SK-N-SH treated with all-trans-retinoic acid at 6 μM for 48 hours (cell line): ENCODE measurements at regions not wholly inside any gene's neighbourhood (a gene's known extent, or its start where the extent isn't known, plus 50 kb on each side); places are given as distances from the start of the nearest gene placed in this dataset.

Experiments
- ATAC-seq: fragments of 200-7000 bp; cut with Tn5 transposase; 3 replicates; pipeline ENCODE4 v1.9.1; 2020; ENCODE audit warnings: mild to moderate bottlenecking, moderate library complexity
- ARNTL ChIP-seq: fragments of 450-650 bp; formaldehyde crosslinking; IDR thresholded peaks from 2 replicates; pipeline ENCODE4 v1.5.0; 2020; ENCODE audit warnings: low read depth, mild to moderate bottlenecking, moderate library complexity, borderline replicate concordance
- BACH2 ChIP-seq: fragments of 250-450 bp; sonication (Bioruptor Pico); IDR thresholded peaks from 2 replicates; pipeline ENCODE4 v1.9.0; 2021; ENCODE audit warnings: mild to moderate bottlenecking, borderline replicate concordance
- ESRRG ChIP-seq: fragments of 250-450 bp; sonication (Bioruptor Pico); IDR thresholded peaks from 2 replicates; pipeline ENCODE4 v1.6.1; 2021; ENCODE audit warnings: mild to moderate bottlenecking
- GLIS3 ChIP-seq: fragments of 250-450 bp; sonication (Bioruptor Pico); IDR thresholded peaks from 2 replicates; pipeline ENCODE4 v1.5.0; 2020; ENCODE audit warnings: mild to moderate bottlenecking, moderate library complexity
- ISL1 ChIP-seq: fragments of 250-450 bp; sonication (Bioruptor Pico); IDR thresholded peaks from 2 replicates; pipeline ENCODE4 v2.1.2; 2022; ENCODE audit warnings: mild to moderate bottlenecking, moderate library complexity
- OSR1 ChIP-seq: fragments of 250-450 bp; sonication (Bioruptor Pico); IDR thresholded peaks from 2 replicates; pipeline ENCODE4 v1.8.0; 2022; ENCODE audit warnings: moderate library complexity, mild to moderate bottlenecking, inconsistent platforms
- POU6F1 ChIP-seq: fragments of 250-450 bp; sonication (Bioruptor Pico); IDR thresholded peaks from 2 replicates; pipeline ENCODE4 v1.8.0; 2021; ENCODE audit warnings: low read depth, mild to moderate bottlenecking, moderate library complexity, borderline replicate concordance
- RARB ChIP-seq: fragments of 250-450 bp; sonication (Bioruptor Pico); IDR thresholded peaks from 2 replicates; pipeline ENCODE4 v1.8.0; 2021; ENCODE audit warnings: mild to moderate bottlenecking, moderate library complexity
- SNAI2 ChIP-seq: fragments of 250-450 bp; sonication (Bioruptor Pico); IDR thresholded peaks from 2 replicates; pipeline ENCODE4 v1.5.0; 2020; ENCODE audit warnings: mild to moderate bottlenecking, moderate library complexity
- TCF4 ChIP-seq: fragments of 250-450 bp; sonication (Bioruptor Pico); IDR thresholded peaks from 2 replicates; pipeline ENCODE4 v1.8.0; 2021; ENCODE audit warnings: mild to moderate bottlenecking, moderate library complexity, borderline replicate concordance
- TOX ChIP-seq: fragments of 250-450 bp; sonication (Bioruptor Pico); IDR thresholded peaks from 2 replicates; pipeline ENCODE4 v1.8.0; 2021; ENCODE audit warnings: mild to moderate bottlenecking, moderate library complexity, borderline replicate concordance
- ZC3H10 ChIP-seq: fragments of 250-450 bp; sonication (Bioruptor Pico); IDR thresholded peaks from 2 replicates; pipeline ENCODE4 v1.5.1; 2021; ENCODE audit warnings: mild to moderate bottlenecking, moderate library complexity
- ZFP3 ChIP-seq: fragments of 250-450 bp; sonication (Bioruptor Pico); IDR thresholded peaks from 2 replicates; pipeline ENCODE4 v1.5.0; 2020; ENCODE audit warnings: mild to moderate bottlenecking, moderate library complexity
- ZNF565 ChIP-seq: fragments of 450-650 bp; formaldehyde crosslinking; conservative IDR thresholded peaks from 2 replicates; pipeline ENCODE4 v1.5.0; 2020; ENCODE audit warnings: low read depth, mild to moderate bottlenecking, moderate library complexity
- ZNF70 ChIP-seq: fragments of 450-650 bp; formaldehyde crosslinking; IDR thresholded peaks from 2 replicates; pipeline ENCODE4 v1.5.0; 2020; ENCODE audit warnings: mild to moderate bottlenecking, moderate library complexity
- ZNF8 ChIP-seq: fragments of 450-650 bp; formaldehyde crosslinking; IDR thresholded peaks from 2 replicates; pipeline ENCODE4 v1.5.0; 2020; ENCODE audit warnings: mild to moderate bottlenecking, moderate library complexity
- TF ChIP-seq, protein P1 (sequence below): fragments of 250-450 bp; sonication (Bioruptor Pico); IDR thresholded peaks from 2 replicates; pipeline ENCODE4 v1.5.1; 2021; ENCODE audit warnings: mild to moderate bottlenecking, moderate library complexity
- TF ChIP-seq, protein P2 (sequence below): fragments of 250-450 bp; sonication (Bioruptor Pico); IDR thresholded peaks from 2 replicates; pipeline ENCODE4 v1.5.1; 2020; ENCODE audit warnings: low read depth, mild to moderate bottlenecking, moderate library complexity
- TF ChIP-seq, protein P3 (sequence below): fragments of 250-450 bp; sonication (Bioruptor Pico); IDR thresholded peaks from 2 replicates; pipeline ENCODE4 v1.5.0; 2020; ENCODE audit warnings: mild to moderate bottlenecking, moderate library complexity

- TF ChIP-seq TCF4 (CRISPR knock-in tag) (peak; percentile 88), SNAI2 (CRISPR knock-in tag) (no peak), ARNTL (no peak), ESRRG (CRISPR knock-in tag) (no peak), ZNF565 (no peak), RARB (no peak), ZNF8 (CRISPR knock-in tag) (no peak), TOX (CRISPR knock-in tag) (no peak), ISL1 (CRISPR knock-in tag) (peak; percentile 46; the same call in 1 of the 2 replicates), OSR1 (CRISPR knock-in tag) (no peak), BACH2 (CRISPR knock-in tag) (no peak), ZC3H10 (CRISPR knock-in tag) (no peak), ZNF70 (CRISPR knock-in tag) (no peak), POU6F1 (CRISPR knock-in tag) (no peak), GLIS3 (no peak)
- TF ChIP-seq, protein P1, sequence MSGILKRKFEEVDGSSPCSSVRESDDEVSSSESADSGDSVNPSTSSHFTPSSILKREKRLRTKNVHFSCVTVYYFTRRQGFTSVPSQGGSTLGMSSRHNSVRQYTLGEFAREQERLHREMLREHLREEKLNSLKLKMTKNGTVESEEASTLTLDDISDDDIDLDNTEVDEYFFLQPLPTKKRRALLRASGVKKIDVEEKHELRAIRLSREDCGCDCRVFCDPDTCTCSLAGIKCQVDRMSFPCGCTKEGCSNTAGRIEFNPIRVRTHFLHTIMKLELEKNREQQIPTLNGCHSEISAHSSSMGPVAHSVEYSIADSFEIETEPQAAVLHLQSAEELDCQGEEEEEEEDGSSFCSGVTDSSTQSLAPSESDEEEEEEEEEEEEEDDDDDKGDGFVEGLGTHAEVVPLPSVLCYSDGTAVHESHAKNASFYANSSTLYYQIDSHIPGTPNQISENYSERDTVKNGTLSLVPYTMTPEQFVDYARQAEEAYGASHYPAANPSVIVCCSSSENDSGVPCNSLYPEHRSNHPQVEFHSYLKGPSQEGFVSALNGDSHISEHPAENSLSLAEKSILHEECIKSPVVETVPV (CRISPR knock-in tag): no peak
- TF ChIP-seq, protein P2, sequence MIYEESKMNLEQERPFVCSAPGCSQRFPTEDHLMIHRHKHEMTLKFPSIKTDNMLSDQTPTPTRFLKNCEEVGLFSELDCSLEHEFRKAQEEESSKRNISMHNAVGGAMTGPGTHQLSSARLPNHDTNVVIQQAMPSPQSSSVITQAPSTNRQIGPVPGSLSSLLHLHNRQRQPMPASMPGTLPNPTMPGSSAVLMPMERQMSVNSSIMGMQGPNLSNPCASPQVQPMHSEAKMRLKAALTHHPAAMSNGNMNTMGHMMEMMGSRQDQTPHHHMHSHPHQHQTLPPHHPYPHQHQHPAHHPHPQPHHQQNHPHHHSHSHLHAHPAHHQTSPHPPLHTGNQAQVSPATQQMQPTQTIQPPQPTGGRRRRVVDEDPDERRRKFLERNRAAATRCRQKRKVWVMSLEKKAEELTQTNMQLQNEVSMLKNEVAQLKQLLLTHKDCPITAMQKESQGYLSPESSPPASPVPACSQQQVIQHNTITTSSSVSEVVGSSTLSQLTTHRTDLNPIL (CRISPR knock-in tag): no peak
- TF ChIP-seq, protein P3, sequence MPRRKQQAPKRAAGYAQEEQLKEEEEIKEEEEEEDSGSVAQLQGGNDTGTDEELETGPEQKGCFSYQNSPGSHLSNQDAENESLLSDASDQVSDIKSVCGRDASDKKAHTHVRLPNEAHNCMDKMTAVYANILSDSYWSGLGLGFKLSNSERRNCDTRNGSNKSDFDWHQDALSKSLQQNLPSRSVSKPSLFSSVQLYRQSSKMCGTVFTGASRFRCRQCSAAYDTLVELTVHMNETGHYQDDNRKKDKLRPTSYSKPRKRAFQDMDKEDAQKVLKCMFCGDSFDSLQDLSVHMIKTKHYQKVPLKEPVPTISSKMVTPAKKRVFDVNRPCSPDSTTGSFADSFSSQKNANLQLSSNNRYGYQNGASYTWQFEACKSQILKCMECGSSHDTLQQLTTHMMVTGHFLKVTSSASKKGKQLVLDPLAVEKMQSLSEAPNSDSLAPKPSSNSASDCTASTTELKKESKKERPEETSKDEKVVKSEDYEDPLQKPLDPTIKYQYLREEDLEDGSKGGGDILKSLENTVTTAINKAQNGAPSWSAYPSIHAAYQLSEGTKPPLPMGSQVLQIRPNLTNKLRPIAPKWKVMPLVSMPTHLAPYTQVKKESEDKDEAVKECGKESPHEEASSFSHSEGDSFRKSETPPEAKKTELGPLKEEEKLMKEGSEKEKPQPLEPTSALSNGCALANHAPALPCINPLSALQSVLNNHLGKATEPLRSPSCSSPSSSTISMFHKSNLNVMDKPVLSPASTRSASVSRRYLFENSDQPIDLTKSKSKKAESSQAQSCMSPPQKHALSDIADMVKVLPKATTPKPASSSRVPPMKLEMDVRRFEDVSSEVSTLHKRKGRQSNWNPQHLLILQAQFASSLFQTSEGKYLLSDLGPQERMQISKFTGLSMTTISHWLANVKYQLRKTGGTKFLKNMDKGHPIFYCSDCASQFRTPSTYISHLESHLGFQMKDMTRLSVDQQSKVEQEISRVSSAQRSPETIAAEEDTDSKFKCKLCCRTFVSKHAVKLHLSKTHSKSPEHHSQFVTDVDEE (CRISPR knock-in tag): peak; percentile 87
- ATAC-seq: no peak
These were observed 432.4 kb upstream of the AZI2 start for GRCh38 chr3:28781053-28781452.

- TF ChIP-seq ZFP3 (CRISPR knock-in tag) (no peak), TOX (CRISPR knock-in tag) (no peak), SNAI2 (CRISPR knock-in tag) (no peak), ESRRG (CRISPR knock-in tag) (no peak), ZC3H10 (CRISPR knock-in tag) (no peak), POU6F1 (CRISPR knock-in tag) (no peak), TCF4 (CRISPR knock-in tag) (no peak), ZNF565 (no peak), ZNF8 (CRISPR knock-in tag) (no peak)
- TF ChIP-seq, protein P2 (CRISPR knock-in tag): no peak
- TF ChIP-seq, protein P1 (CRISPR knock-in tag): no peak
- ATAC-seq: no peak
These were observed 437.8 kb upstream of the AZI2 start for GRCh38 chr3:28786446-28786845.
